ENCODE measurements at regions not wholly inside any gene's neighbourhood (a gene's known extent, or its start where the extent isn't known, plus 50 kb on each side); places are given as distances from the start of the nearest gene placed in this dataset.

GRCh38 chr6:40108736-40109135, 174.5 kb upstream of the MOCS1 start:
- TF ChIP-seq CTCF (IDR thresholded peaks at IDR 0.05) = no peak
- no peak for TF ChIP-seq POLR2A (IDR thresholded peaks at IDR 0.05)
- no peak for TF ChIP-seq POLR2AphosphoS5 (IDR thresholded peaks at IDR 0.05)

Data from sigmoid colon (tissue), 4 donors.